Breast epithelium (tissue), 3 donors: ENCODE measurements at regions not wholly inside any gene's neighbourhood (a gene's known extent, or its start where the extent isn't known, plus 50 kb on each side); places are given as distances from the start of the nearest gene placed in this dataset.

Experiments used
- POLR2A ChIP-seq: fragments of 450-650 bp; IDR thresholded peaks from one replicate; pipeline ENCODE4 v1.6.1; 2016; ENCODE audit warnings: antibody characterized with exemption, mild to moderate bottlenecking, moderate library complexity
- POLR2AphosphoS5 ChIP-seq, 3 donors: sonication (generic); formaldehyde crosslinking; IDR thresholded peaks; one replicate each; pipeline ENCODE4 v1.6.1; 2017; ENCODE audit warnings: antibody characterized with exemption in 3 of 3
- TF ChIP-seq, protein P1 (sequence below), 3 donors: fragments of 450-650 bp; IDR thresholded peaks; one replicate each; pipeline ENCODE4 v1.5.1; 2016 to 2017; ENCODE audit warnings: antibody characterized with exemption in 3 of 3, mild to moderate bottlenecking in 3 of 3, moderate library complexity in 3 of 3

- TF ChIP-seq POLR2A (no peak), POLR2AphosphoS5 (IDR thresholded peaks at IDR 0.05) (no peak)
- TF ChIP-seq, protein P1, sequence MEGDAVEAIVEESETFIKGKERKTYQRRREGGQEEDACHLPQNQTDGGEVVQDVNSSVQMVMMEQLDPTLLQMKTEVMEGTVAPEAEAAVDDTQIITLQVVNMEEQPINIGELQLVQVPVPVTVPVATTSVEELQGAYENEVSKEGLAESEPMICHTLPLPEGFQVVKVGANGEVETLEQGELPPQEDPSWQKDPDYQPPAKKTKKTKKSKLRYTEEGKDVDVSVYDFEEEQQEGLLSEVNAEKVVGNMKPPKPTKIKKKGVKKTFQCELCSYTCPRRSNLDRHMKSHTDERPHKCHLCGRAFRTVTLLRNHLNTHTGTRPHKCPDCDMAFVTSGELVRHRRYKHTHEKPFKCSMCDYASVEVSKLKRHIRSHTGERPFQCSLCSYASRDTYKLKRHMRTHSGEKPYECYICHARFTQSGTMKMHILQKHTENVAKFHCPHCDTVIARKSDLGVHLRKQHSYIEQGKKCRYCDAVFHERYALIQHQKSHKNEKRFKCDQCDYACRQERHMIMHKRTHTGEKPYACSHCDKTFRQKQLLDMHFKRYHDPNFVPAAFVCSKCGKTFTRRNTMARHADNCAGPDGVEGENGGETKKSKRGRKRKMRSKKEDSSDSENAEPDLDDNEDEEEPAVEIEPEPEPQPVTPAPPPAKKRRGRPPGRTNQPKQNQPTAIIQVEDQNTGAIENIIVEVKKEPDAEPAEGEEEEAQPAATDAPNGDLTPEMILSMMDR (IDR thresholded peaks at IDR 0.05): no peak
These were observed 150.4 kb downstream of the IRS1 start for GRCh38 chr2:226649201-226649600.
